ENCODE measurements at regions not wholly inside any gene's neighbourhood (a gene's known extent, or its start where the extent isn't known, plus 50 kb on each side); places are given as distances from the start of the nearest gene placed in this dataset.

- no peaks in the 10 kb centered on the region for H3K9me3 ChIP-seq (ENCODE audit: control insufficient read depth, low read length, poor library complexity, severe bottlenecking)
- DNase-seq (no peak), ATAC-seq (no peak)
- Mint-ChIP-seq H3K4me3 (no peak overlapping the region), H3K27ac (peak overlapping the region; percentile 57), H3K36me3 (ENCODE audit: low read depth) (no peaks in the 10 kb centered on the region), H3K27me3 (no peaks in the 10 kb centered on the region), H3K4me1 (peaks cover 5% of the 10 kb centered on the region)
These were observed 326.5 kb downstream of the GATA3 start for GRCh38 chr10:8380833-8381496.

DNA sequence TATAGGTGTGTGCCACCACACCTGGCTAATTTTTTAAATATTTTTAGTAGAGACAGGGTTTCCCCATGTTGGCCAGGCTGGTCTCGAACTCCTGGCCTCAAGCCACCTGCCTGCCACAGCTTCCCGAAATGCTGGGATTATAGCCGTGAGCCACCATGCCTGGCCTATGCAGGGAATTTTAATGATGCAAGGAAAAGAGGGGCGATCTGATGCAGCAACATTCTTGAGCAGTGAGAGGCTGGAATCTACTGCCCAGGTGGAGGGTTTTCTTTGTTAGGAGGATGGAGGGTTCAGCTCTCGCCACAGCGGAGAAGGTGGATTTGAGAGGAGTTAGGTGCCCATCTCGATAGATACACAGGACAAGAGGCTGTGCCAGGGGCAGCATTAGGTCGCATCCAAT lies 332.3 kb downstream of the GATA3 start:
- DNase-seq (no peak), ATAC-seq (no peak)
- H3K4me1 Mint-ChIP-seq, result peaks cover 5% of the 10 kb centered on the region
- H3K27ac Mint-ChIP-seq, result no peak overlapping the region
- H3K9me3 ChIP-seq (ENCODE audit: control insufficient read depth, low read length, poor library complexity, severe bottlenecking), result no peaks in the 10 kb centered on the region
- H3K27me3 Mint-ChIP-seq, result no peaks in the 10 kb centered on the region
- peaks cover 2% of the 10 kb centered on the region for H3K36me3 Mint-ChIP-seq (ENCODE audit: low read depth)
- H3K4me3 Mint-ChIP-seq, result no peak overlapping the region

GRCh38 chr10:8389630-8390029 lies 335.1 kb downstream of the GATA3 start:
- ATAC-seq, result no peak
- no peaks in the 10 kb centered on the region for H3K9me3 ChIP-seq (ENCODE audit: control insufficient read depth, low read length, poor library complexity, severe bottlenecking)
- Mint-ChIP-seq H3K4me1 (peaks cover 2% of the 10 kb centered on the region), H3K27me3 (no peaks in the 10 kb centered on the region), H3K36me3 (ENCODE audit: low read depth) (peaks cover 2% of the 10 kb centered on the region), H3K4me3 (no peak overlapping the region), H3K27ac (no peak overlapping the region)
- no peak for DNase-seq

DNA sequence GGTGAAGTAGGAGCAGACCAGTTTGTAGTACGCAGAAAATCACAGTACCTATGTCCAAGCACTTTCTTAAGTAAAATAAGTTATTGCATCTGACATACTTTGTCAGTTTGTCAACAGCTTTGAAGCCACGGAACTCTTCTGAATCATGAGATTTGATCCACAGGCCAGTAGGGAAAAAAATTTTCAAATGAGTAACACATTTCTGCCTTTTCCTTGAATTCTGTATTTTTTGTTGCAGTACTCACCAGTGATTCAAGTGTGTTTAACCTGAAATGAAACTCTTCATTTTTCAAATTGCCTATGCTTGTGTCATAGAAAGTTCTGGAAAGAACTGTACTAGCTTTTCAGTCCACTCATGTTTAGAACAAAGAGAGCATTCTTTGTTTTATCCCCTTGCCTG lies 337.7 kb downstream of the GATA3 start:
- peaks cover 2% of the 10 kb centered on the region for H3K36me3 Mint-ChIP-seq (ENCODE audit: low read depth)

GRCh38 chr10:8393531-8393930 lies 339.0 kb downstream of the GATA3 start:
- Mint-ChIP-seq H3K4me1 (peaks cover 13% of the 10 kb centered on the region), H3K4me3 (no peak overlapping the region), H3K27ac (no peak overlapping the region), H3K27me3 (no peaks in the 10 kb centered on the region), H3K36me3 (ENCODE audit: low read depth) (peaks cover 2% of the 10 kb centered on the region)
- no peaks in the 10 kb centered on the region for H3K9me3 ChIP-seq (ENCODE audit: control insufficient read depth, low read length, poor library complexity, severe bottlenecking)
- no peak for DNase-seq
- no peak for ATAC-seq

More for the DNA sequence above, 337.7 kb downstream of the GATA3 start:
- Mint-ChIP-seq H3K27ac (no peak overlapping the region), H3K4me1 (peaks cover 11% of the 10 kb centered on the region), H3K4me3 (no peak overlapping the region), H3K27me3 (no peaks in the 10 kb centered on the region)
- ATAC-seq, result no peak
- DNase-seq, result no peak
- no peaks in the 10 kb centered on the region for H3K9me3 ChIP-seq (ENCODE audit: control insufficient read depth, low read length, poor library complexity, severe bottlenecking)

DNA sequence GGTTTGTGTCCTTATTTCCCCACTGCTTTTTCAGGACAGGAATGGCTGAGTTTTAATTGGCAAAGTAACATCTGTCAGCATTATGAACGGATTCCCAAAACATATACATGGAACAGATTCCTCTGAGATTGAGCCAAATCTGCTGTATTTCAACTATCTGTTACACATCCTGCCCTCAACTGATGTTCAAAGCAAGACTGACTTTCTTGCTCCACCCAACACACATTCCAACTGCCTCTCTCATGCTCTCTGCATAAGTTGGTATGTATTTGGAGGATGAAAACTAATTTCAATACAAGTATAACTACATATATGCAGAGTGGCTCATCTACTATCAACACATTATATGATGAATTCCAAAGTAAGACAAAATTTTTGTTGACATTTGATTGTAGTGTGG lies 342.2 kb downstream of the GATA3 start:
- DNase-seq (no peak), ATAC-seq (no peak)
- H3K4me1 Mint-ChIP-seq, result peaks cover 32% of the 10 kb centered on the region
- H3K27me3 Mint-ChIP-seq, result no peaks in the 10 kb centered on the region
- H3K4me3 Mint-ChIP-seq, result no peak overlapping the region
- no peaks in the 10 kb centered on the region for H3K36me3 Mint-ChIP-seq (ENCODE audit: low read depth)
- no peak overlapping the region for H3K27ac Mint-ChIP-seq
- H3K9me3 ChIP-seq (ENCODE audit: control insufficient read depth, low read length, poor library complexity, severe bottlenecking), result no peaks in the 10 kb centered on the region

- H3K4me3 Mint-ChIP-seq, result no peak overlapping the region
- H3K36me3 Mint-ChIP-seq (ENCODE audit: low read depth), result no peaks in the 10 kb centered on the region
- ATAC-seq (no peak), DNase-seq (no peak)
- peaks cover 53% of the 10 kb centered on the region for H3K4me1 Mint-ChIP-seq
- H3K9me3 ChIP-seq (ENCODE audit: control insufficient read depth, low read length, poor library complexity, severe bottlenecking), result no peaks in the 10 kb centered on the region
- no peaks in the 10 kb centered on the region for H3K27me3 Mint-ChIP-seq
- H3K27ac Mint-ChIP-seq, result peak overlapping the region; percentile 99
These were observed 344.3 kb downstream of the GATA3 start for GRCh38 chr10:8398771-8399170.

DNA sequence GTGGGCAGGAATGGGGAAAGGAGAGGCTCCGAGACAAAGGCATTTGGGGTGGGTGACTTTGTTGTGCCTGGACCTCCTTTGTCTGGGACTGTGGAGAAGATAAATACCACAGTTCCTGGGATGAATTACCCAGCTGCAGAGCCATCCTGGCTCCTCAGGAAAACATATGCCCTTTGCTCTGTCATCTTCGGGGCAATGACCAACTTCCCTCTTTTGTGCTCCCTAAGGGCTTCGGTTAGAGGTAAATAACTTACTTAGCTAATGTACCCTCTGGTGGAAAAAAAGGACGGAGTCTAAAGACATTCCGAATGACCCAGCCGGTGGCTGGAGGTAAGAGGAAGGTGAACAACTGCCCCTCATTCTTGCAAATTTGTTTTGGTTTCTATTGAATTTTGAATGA lies 345.7 kb downstream of the GATA3 start:
- no peak for ATAC-seq
- H3K27me3 Mint-ChIP-seq, result no peaks in the 10 kb centered on the region
- H3K4me3 Mint-ChIP-seq, result no peak overlapping the region
- peaks cover 63% of the 10 kb centered on the region for H3K4me1 Mint-ChIP-seq
- DNase-seq, result no peak
- peak overlapping the region; percentile 99 for H3K27ac Mint-ChIP-seq
- H3K9me3 ChIP-seq (ENCODE audit: control insufficient read depth, low read length, poor library complexity, severe bottlenecking), result no peaks in the 10 kb centered on the region
- H3K36me3 Mint-ChIP-seq (ENCODE audit: low read depth), result no peaks in the 10 kb centered on the region

- no peaks in the 10 kb centered on the region for H3K36me3 Mint-ChIP-seq (ENCODE audit: low read depth)
- H3K4me1 Mint-ChIP-seq, result peaks cover 63% of the 10 kb centered on the region
These were observed 346.4 kb downstream of the GATA3 start for GRCh38 chr10:8400892-8401291.

GRCh38 chr10:8401531-8401930 lies 347.0 kb downstream of the GATA3 start:
- H3K36me3 Mint-ChIP-seq (ENCODE audit: low read depth), result no peaks in the 10 kb centered on the region

More at GRCh38 chr10:8400892-8401291, 346.4 kb downstream of the GATA3 start:
- Mint-ChIP-seq H3K4me3 (peak overlapping the region; percentile 15), H3K27me3 (no peaks in the 10 kb centered on the region), H3K27ac (peak overlapping the region; percentile 99)
- no peak for DNase-seq
- no peaks in the 10 kb centered on the region for H3K9me3 ChIP-seq (ENCODE audit: control insufficient read depth, low read length, poor library complexity, severe bottlenecking)
- ATAC-seq, result no peak

DNA sequence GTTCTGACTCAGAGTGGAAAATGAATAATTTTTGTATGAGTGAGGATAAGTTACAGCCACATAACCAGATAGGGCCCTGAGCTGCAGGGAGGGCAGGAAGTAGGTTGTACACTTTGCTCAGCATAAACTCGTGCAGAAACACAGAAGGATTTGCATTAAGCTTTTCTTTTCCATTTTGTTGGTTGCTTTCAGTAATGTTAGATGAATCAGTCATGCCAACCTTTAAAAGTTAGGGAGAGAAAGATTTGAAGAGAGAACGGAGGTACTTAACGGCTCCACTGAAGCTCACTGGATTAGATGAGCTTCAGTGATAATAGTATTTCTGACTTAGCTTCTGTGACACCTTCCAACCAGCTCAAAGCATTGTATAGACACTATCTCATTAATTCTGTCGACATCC lies 348.1 kb downstream of the GATA3 start:
- Mint-ChIP-seq H3K4me3 (peak overlapping the region; percentile 74), H3K4me1 (peaks cover 70% of the 10 kb centered on the region), H3K27me3 (no peaks in the 10 kb centered on the region), H3K36me3 (ENCODE audit: low read depth) (no peaks in the 10 kb centered on the region), H3K27ac (peak overlapping the region; percentile 99)
- ATAC-seq (peak; percentile 63), DNase-seq (peak in 1 of 3 donors; percentile 9)
- H3K9me3 ChIP-seq (ENCODE audit: control insufficient read depth, low read length, poor library complexity, severe bottlenecking), result no peaks in the 10 kb centered on the region

More at GRCh38 chr10:8401531-8401930, 347.0 kb downstream of the GATA3 start:
- DNase-seq, result no peak
- peak overlapping the region; percentile 53 for H3K4me3 Mint-ChIP-seq
- no peaks in the 10 kb centered on the region for H3K27me3 Mint-ChIP-seq
- ATAC-seq, result no peak
- H3K9me3 ChIP-seq (ENCODE audit: control insufficient read depth, low read length, poor library complexity, severe bottlenecking), result no peaks in the 10 kb centered on the region
- H3K4me1 Mint-ChIP-seq, result peaks cover 65% of the 10 kb centered on the region
- H3K27ac Mint-ChIP-seq, result peak overlapping the region; percentile 99

DNA sequence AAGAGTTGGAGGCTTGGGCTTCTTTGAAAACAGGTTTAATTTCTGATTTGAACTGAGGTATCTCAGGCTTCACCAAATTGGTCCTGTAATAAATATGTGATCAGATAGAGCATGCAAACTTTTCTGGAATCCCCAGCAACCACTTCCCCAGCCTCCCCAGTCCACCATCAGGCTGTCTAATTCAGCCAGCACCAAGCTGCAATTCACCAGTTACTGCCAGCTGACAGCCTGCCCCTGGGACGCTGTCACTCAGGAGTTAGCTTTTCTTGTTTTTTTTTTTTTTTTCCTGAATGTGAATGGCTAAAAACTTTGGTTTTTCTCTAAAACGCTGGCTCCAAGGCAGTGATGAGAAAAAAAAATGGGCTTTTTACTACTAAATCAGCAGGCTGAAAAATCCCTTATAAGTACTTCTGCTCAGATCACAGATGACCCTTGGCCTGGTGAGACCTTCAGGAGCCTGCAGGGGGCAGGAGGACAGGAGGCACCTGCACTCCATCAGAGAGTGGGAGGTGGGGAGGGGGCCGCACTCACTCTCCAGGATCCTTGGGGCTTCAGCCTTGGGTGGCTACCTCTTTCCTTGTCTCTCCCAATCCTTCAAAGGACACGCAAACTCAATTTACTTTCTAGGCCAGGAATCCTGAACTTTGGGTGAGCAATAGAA lies 349.4 kb downstream of the GATA3 start:
- Mint-ChIP-seq H3K4me1 (peaks cover 66% of the 10 kb centered on the region), H3K27ac (peak overlapping the region; percentile 99)

DNA sequence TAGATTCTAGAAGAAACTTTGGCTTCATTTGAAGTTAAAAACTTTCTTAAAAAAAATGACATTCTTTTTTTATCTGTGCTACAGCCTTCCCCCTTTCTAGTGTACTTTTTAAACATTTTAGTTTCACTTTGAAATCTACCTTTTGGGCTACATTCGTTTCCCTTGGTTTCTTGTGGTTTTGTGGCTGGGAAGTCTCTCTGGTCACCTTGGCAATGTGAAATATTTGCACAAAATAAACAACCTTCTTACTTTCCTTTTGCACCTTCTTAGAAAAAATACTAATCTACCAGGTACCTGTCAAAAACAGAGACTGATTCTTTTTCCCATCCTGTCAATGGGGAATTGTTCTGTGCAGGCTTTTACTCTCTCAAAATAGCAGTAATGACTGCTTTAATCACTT lies 350.2 kb downstream of the GATA3 start:
- Mint-ChIP-seq H3K4me1 (peaks cover 61% of the 10 kb centered on the region), H3K27ac (peak overlapping the region; percentile 99), H3K27me3 (no peaks in the 10 kb centered on the region), H3K4me3 (peak overlapping the region; percentile 74), H3K36me3 (ENCODE audit: low read depth) (no peaks in the 10 kb centered on the region)
- DNase-seq, result peak in 2 of 3 donors; percentile 30 to 39
- no peaks in the 10 kb centered on the region for H3K9me3 ChIP-seq (ENCODE audit: control insufficient read depth, low read length, poor library complexity, severe bottlenecking)
- peak; percentile 82 for ATAC-seq

More for the DNA sequence above, 349.4 kb downstream of the GATA3 start:
- Mint-ChIP-seq H3K4me3 (peak overlapping the region; percentile 74), H3K27me3 (no peaks in the 10 kb centered on the region), H3K36me3 (ENCODE audit: low read depth) (no peaks in the 10 kb centered on the region)
- DNase-seq, result no peak
- no peaks in the 10 kb centered on the region for H3K9me3 ChIP-seq (ENCODE audit: control insufficient read depth, low read length, poor library complexity, severe bottlenecking)
- ATAC-seq, result no peak

DNA sequence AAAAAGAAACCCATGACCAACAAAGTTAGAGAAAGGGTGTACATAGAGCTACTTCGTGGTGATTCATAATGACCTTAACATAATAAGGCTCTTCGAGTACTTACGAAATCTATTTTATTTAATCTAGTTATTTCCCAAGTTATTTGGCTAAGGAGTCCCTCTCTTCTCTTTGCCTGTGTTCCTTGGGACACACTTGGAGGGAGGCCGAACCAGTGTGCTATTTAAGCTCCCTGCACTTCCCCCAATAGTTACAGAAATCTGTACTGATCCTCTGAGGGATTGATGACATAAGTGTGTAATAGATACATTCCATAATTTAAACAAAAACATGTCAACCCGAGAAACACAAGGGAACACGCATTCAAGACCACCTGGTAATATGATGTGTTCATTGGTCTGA lies 351.1 kb downstream of the GATA3 start:
- Mint-ChIP-seq H3K4me3 (peak overlapping the region; percentile 58), H3K27ac (peak overlapping the region; percentile 99), H3K36me3 (ENCODE audit: low read depth) (peaks cover 3% of the 10 kb centered on the region), H3K4me1 (peaks cover 60% of the 10 kb centered on the region), H3K27me3 (no peaks in the 10 kb centered on the region)
- DNase-seq (no peak), ATAC-seq (no peak)
- no peaks in the 10 kb centered on the region for H3K9me3 ChIP-seq (ENCODE audit: control insufficient read depth, low read length, poor library complexity, severe bottlenecking)
